ENCODE measurements at regions not wholly inside any gene's neighbourhood (a gene's known extent, or its start where the extent isn't known, plus 50 kb on each side); places are given as distances from the start of the nearest gene placed in this dataset.

DNA sequence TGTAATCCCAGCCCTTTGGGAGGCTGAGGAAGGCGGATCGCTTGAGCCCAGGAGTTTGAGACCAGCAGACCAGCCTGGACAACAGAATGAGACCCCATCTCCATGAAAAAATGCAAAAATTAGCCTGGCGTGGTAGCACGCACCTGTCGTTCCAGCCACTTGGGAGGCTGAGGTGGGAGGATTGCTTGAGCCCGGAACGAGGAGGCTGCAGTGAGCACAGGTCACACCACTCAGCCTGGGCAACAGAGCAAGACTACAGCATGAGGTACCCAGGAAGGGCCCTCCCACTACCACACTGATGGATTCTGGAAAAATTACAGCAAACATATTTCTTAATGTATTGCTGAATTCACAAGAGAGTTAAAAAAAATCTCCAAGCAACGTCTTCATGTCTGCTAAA, 56.3 kb upstream of the HPCAL1 start:
- H3K27me3 Mint-ChIP-seq (ENCODE audit: low read depth in 3 of 3), result peaks cover 12 to 21% (median 18%) of the 10 kb centered on the region in 3 donors
- Histone ChIP-seq H3K36me3 (replicated peaks in 1 of 2; ENCODE audit: control insufficient read depth in 1 of 2, insufficient read depth in 2 of 2, low read length in 2 of 2) (no peaks in the 10 kb centered on the region), H3K27ac (ENCODE audit: low read depth in 1 of 2, low read length in 2 of 2) (no peak overlapping the region), H3K4me2 (replicated peaks; ENCODE audit: extremely low read depth, low read length, poor library complexity, severe bottlenecking) (no peak overlapping the region), H3K27me3 (ENCODE audit: control insufficient read depth in 2 of 2, insufficient read depth in 2 of 2, low read length in 2 of 2) (peaks cover 0 to 29% of the 10 kb centered on the region in 2 donors), H3K9ac (ENCODE audit: insufficient read depth, low read length, poor library complexity, severe bottlenecking) (no peak overlapping the region), H3K79me2 (ENCODE audit: insufficient read depth, low read length) (no peaks in the 10 kb centered on the region), H4K20me1 (ENCODE audit: insufficient read depth, low read length) (no peaks in the 10 kb centered on the region), H2AFZ (ENCODE audit: insufficient read depth, low read depth, low read length, poor library complexity, severe bottlenecking) (no peak overlapping the region), H3K4me3 (replicated peaks in 1 of 3; ENCODE audit: low read depth in 2 of 3, low read length in 3 of 3) (no peak overlapping the region), H3K4me1 (ENCODE audit: control insufficient read depth in 1 of 2, insufficient read depth in 2 of 2, low read length in 2 of 2) (peaks cover 9 to 15% of the 10 kb centered on the region in 2 donors), H3K9me3 (replicated peaks in 1 of 2; ENCODE audit: control insufficient read depth in 1 of 2, insufficient read depth in 1 of 2, low read length in 2 of 2) (peaks cover 2 to 19% of the 10 kb centered on the region in 2 donors)
- 100% methylated on average over 1 of the region's 8 CpGs for WGBS (ENCODE audit: insufficient coverage)
- TF ChIP-seq, protein P1, sequence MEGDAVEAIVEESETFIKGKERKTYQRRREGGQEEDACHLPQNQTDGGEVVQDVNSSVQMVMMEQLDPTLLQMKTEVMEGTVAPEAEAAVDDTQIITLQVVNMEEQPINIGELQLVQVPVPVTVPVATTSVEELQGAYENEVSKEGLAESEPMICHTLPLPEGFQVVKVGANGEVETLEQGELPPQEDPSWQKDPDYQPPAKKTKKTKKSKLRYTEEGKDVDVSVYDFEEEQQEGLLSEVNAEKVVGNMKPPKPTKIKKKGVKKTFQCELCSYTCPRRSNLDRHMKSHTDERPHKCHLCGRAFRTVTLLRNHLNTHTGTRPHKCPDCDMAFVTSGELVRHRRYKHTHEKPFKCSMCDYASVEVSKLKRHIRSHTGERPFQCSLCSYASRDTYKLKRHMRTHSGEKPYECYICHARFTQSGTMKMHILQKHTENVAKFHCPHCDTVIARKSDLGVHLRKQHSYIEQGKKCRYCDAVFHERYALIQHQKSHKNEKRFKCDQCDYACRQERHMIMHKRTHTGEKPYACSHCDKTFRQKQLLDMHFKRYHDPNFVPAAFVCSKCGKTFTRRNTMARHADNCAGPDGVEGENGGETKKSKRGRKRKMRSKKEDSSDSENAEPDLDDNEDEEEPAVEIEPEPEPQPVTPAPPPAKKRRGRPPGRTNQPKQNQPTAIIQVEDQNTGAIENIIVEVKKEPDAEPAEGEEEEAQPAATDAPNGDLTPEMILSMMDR (IDR thresholded peaks at IDR 0.05), result no peak
- peaks cover 9 to 28% (median 23%) of the 10 kb centered on the region in 7 donors for H3K9me3 Mint-ChIP-seq
- DNase-seq, result no peak
- H3K4me3 Mint-ChIP-seq, result no peak overlapping the region
- intact Hi-C loops (cut with micrococcal nuclease), result no loop called here
- H3K36me3 Mint-ChIP-seq, result peaks cover 3 to 6% of the 10 kb centered on the region in 2 donors
- no peak overlapping the region for H3K27ac Mint-ChIP-seq
- H3K4me1 Mint-ChIP-seq, result peaks cover 9% of the 10 kb centered on the region

DNA sequence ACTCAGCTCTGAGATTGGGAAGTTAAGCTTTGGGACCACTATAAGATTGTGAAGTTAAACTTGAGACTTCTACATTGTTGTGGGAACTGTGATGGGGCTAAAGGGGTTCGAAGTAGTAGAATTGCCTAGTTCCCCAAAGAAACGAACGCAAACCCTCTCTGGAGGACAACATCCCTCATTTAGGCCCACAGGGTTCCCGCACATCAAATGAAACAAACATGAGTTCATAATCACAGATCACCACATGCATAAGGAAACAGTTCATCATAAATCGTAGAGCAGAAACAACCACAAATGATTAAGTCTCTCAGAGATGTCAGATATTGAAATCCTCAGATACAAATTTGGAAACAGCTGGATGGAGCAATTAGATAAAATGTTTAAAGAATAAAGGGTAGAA, 55.9 kb upstream of the HPCAL1 start:
- peak in 1 of 3 donors; percentile 12 for DNase-seq
- Histone ChIP-seq H3K27me3 (ENCODE audit: control insufficient read depth in 2 of 2, insufficient read depth in 2 of 2, low read length in 2 of 2) (peaks cover 0 to 29% of the 10 kb centered on the region in 2 donors), H3K9me3 (replicated peaks in 1 of 2; ENCODE audit: control insufficient read depth in 1 of 2, insufficient read depth in 1 of 2, low read length in 2 of 2) (peaks cover 2 to 19% of the 10 kb centered on the region in 2 donors), H3K79me2 (ENCODE audit: insufficient read depth, low read length) (no peaks in the 10 kb centered on the region), H3K4me3 (replicated peaks in 1 of 3; ENCODE audit: low read depth in 2 of 3, low read length in 3 of 3) (no peak overlapping the region), H4K20me1 (ENCODE audit: insufficient read depth, low read length) (no peaks in the 10 kb centered on the region), H3K36me3 (replicated peaks in 1 of 2; ENCODE audit: control insufficient read depth in 1 of 2, insufficient read depth in 2 of 2, low read length in 2 of 2) (no peaks in the 10 kb centered on the region), H2AFZ (ENCODE audit: insufficient read depth, low read depth, low read length, poor library complexity, severe bottlenecking) (no peak overlapping the region), H3K9ac (ENCODE audit: insufficient read depth, low read length, poor library complexity, severe bottlenecking) (no peak overlapping the region), H3K27ac (ENCODE audit: low read depth in 1 of 2, low read length in 2 of 2) (no peak overlapping the region), H3K4me2 (replicated peaks; ENCODE audit: extremely low read depth, low read length, poor library complexity, severe bottlenecking) (no peak overlapping the region), H3K4me1 (ENCODE audit: control insufficient read depth in 1 of 2, insufficient read depth in 2 of 2, low read length in 2 of 2) (peaks cover 6 to 10% of the 10 kb centered on the region in 2 donors)
- intact Hi-C loops (cut with micrococcal nuclease), result no loop called here
- WGBS (ENCODE audit: insufficient coverage), result no CpG with 5 or more reads among the region's 5 CpGs
- peaks cover 4% of the 10 kb centered on the region for H3K4me1 Mint-ChIP-seq
- peaks cover 0 to 6% of the 10 kb centered on the region in 2 donors for H3K36me3 Mint-ChIP-seq
- TF ChIP-seq, protein P1 (IDR thresholded peaks at IDR 0.05), result no peak
- peaks cover 6 to 26% (median 23%) of the 10 kb centered on the region in 7 donors for H3K9me3 Mint-ChIP-seq
- no peak overlapping the region for H3K27ac Mint-ChIP-seq
- H3K4me3 Mint-ChIP-seq, result no peak overlapping the region
- H3K27me3 Mint-ChIP-seq (ENCODE audit: low read depth in 3 of 3), result peaks cover 12 to 25% (median 22%) of the 10 kb centered on the region in 3 donors

All from CD14-positive monocyte (primary cell).